IgD-negative memory B cell (primary cell): ENCODE measurements at regions not wholly inside any gene's neighbourhood (a gene's known extent, or its start where the extent isn't known, plus 50 kb on each side); places are given as distances from the start of the nearest gene placed in this dataset.

Source experiments
- H3K27ac Mint-ChIP-seq, 3 donors: one replicate each; pipeline ENCODE4 v1.8.0; 2020 to 2022; ENCODE audit warnings: mild to moderate bottlenecking in 3 of 3, mixed read lengths in 3 of 3, moderate library complexity in 1 of 3
- H3K27me3 Mint-ChIP-seq: one replicate; pipeline ENCODE4 v1.8.0; 2021; ENCODE audit warnings: mixed read lengths
- H3K36me3 Mint-ChIP-seq: one replicate; pipeline ENCODE4 v1.8.0; 2020; ENCODE audit warnings: mild to moderate bottlenecking, mixed read lengths
- H3K4me1 Mint-ChIP-seq, 3 donors: one replicate each; pipeline ENCODE4 v1.8.0; 2020 to 2022; ENCODE audit warnings: mixed read lengths in 3 of 3, mild to moderate bottlenecking in 1 of 3
- H3K4me3 Mint-ChIP-seq, 4 donors: one replicate each; pipeline ENCODE4 v1.8.0; 2020 to 2022; ENCODE audit warnings: mild to moderate bottlenecking in 4 of 4, mixed read lengths in 4 of 4, moderate library complexity in 3 of 4
- H3K9me3 Mint-ChIP-seq, 3 donors: one replicate each; pipeline ENCODE4 v1.8.0; 2020 to 2021; ENCODE audit warnings: mixed read lengths in 3 of 3, mild to moderate bottlenecking in 1 of 3

- H3K27me3 Mint-ChIP-seq, result no peaks in the 10 kb centered on the region
- H3K36me3 Mint-ChIP-seq, result no peaks in the 10 kb centered on the region
- H3K27ac Mint-ChIP-seq, result no peak overlapping the region
These were observed 112.0 kb downstream of the SH3TC2 start for GRCh38 chr5:148950892-148951291.

GRCh38 chr5:148951612-148952011, 111.2 kb downstream of the SH3TC2 start:
- Mint-ChIP-seq H3K4me3 (no peak overlapping the region), H3K27me3 (no peaks in the 10 kb centered on the region), H3K4me1 (peaks cover 0 to 4% (median 3%) of the 10 kb centered on the region in 3 donors), H3K27ac (no peak overlapping the region), H3K36me3 (no peaks in the 10 kb centered on the region), H3K9me3 (no peaks in the 10 kb centered on the region)

More at GRCh38 chr5:148950892-148951291, 112.0 kb downstream of the SH3TC2 start:
- Mint-ChIP-seq H3K9me3 (no peaks in the 10 kb centered on the region), H3K4me3 (no peak overlapping the region), H3K4me1 (no peaks in the 10 kb centered on the region)

DNA sequence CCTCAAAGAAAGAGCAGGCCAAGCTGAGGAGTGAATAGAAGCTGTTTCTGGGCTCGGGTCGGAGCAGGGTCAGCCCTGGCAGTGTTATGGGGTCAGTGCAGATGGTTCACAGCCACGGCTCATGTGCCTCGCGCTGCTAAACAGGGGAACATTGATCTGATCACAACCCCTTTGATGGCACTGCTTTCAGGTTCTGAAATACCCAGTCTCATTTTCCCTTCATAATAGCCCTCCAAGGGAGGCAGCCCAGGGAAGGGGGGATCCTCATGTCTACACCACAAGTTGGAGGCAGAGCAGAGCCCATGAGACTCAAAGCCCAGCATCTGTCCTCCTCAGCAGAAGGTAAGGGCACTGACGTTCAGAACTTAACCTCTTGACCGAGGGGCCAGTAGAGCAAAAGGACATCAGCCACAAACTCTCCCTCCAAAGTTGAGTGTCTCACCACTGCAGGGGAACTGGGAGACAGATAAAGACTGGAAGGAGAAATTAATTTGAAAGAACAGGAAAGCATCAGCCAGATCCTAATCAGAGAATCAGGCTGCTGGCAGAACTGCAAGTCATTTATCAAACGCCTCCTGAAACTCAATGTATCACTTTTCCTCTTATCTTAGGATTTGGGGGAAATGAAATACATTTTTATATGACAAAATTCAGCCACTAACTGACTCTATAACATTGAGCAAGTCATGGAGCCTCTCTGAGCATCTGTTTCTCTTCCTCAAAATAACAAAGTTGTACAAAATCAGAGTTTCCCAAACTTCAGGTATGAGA, 110.6 kb downstream of the SH3TC2 start:
- H3K9me3 Mint-ChIP-seq, result no peaks in the 10 kb centered on the region
- H3K27me3 Mint-ChIP-seq, result no peaks in the 10 kb centered on the region
- H3K4me3 Mint-ChIP-seq, result no peak overlapping the region

GRCh38 chr5:148953711-148954110, 109.2 kb downstream of the SH3TC2 start:
- H3K9me3 Mint-ChIP-seq, result no peaks in the 10 kb centered on the region
- H3K4me1 Mint-ChIP-seq, result peaks cover 3 to 7% (median 4%) of the 10 kb centered on the region in 3 donors
- H3K27me3 Mint-ChIP-seq, result no peaks in the 10 kb centered on the region
- H3K27ac Mint-ChIP-seq, result no peak overlapping the region
- no peak overlapping the region for H3K4me3 Mint-ChIP-seq
- H3K36me3 Mint-ChIP-seq, result no peaks in the 10 kb centered on the region

More for the DNA sequence above, 110.6 kb downstream of the SH3TC2 start:
- no peak overlapping the region for H3K27ac Mint-ChIP-seq
- no peaks in the 10 kb centered on the region for H3K36me3 Mint-ChIP-seq
- peaks cover 0 to 7% (median 3%) of the 10 kb centered on the region in 3 donors for H3K4me1 Mint-ChIP-seq
